ENCODE measurements at regions not wholly inside any gene's neighbourhood (a gene's known extent, or its start where the extent isn't known, plus 50 kb on each side); places are given as distances from the start of the nearest gene placed in this dataset.

GRCh38 chr12:127685491-127685890 lies 581.5 kb upstream of the TMEM132C start:
- TF ChIP-seq CTCF (conservative IDR thresholded peaks at IDR 0.05; ENCODE audit: low read length) = no peak
- TF ChIP-seq EZH2phosphoT487 (IDR thresholded peaks at IDR 0.05; ENCODE audit: borderline replicate concordance, low read depth, low read length) = no peak
